A673 (cell line): ENCODE measurements at regions not wholly inside any gene's neighbourhood (a gene's known extent, or its start where the extent isn't known, plus 50 kb on each side); places are given as distances from the start of the nearest gene placed in this dataset.

Source experiments
- BruUV-seq: library from RNA; stranded (reverse); fragments of 400-500 nt; replicated peaks from 2 replicates; lab custom pipeline; 2021; lab: Mats Ljungman, UMichigan
- CTCF ChIA-PET: fragments of 300-600 bp; sonication (Branson Sonifier 250); formaldehyde crosslinking; loops from one replicate; lab custom pipeline; 2022; ENCODE audit warnings: antibody characterized with exemption; lab: Charles Lee
- POLR2A ChIA-PET: fragments of 300-600 bp; sonication (Branson Sonifier 250); formaldehyde crosslinking; loops from one replicate; lab custom pipeline; 2022; ENCODE audit warnings: antibody characterized with exemption; ENCODE audit not compliant: low non-redundant PET; lab: Charles Lee
- DNase-seq: peaks from one replicate; pipeline ENCODE4 v3.0.0-alpha.2; 2015; ENCODE audit warnings: low spot score
- H3K27ac ChIP-seq: fragments of 200-600 bp; sonication (generic); 2 replicates; pipeline ENCODE4 v1.5.1; 2016; ENCODE audit warnings: mixed run types, low read depth, mild to moderate bottlenecking, mixed read lengths, antibody characterized with exemption, low read length; ENCODE audit not compliant: poor library complexity, severe bottlenecking
- H3K27me3 ChIP-seq: fragments of 200-600 bp; sonication (generic); replicated peaks from 2 replicates; pipeline ENCODE4 v1.6.1; 2017; ENCODE audit warnings: mixed run types, low read depth, mild to moderate bottlenecking, mixed read lengths, antibody characterized with exemption, low read length; ENCODE audit not compliant: insufficient read depth, poor library complexity
- H3K36me3 ChIP-seq: fragments of 200-600 bp; sonication (generic); 2 replicates; pipeline ENCODE4 v1.6.1; 2016; ENCODE audit warnings: mixed run types, mild to moderate bottlenecking, mixed read lengths, antibody characterized with exemption, low read length; ENCODE audit not compliant: insufficient read depth, poor library complexity, severe bottlenecking
- H3K4me1 ChIP-seq: fragments of 200-600 bp; sonication (generic); 2 replicates; pipeline ENCODE4 v1.6.1; 2017; ENCODE audit warnings: mixed run types, mild to moderate bottlenecking, mixed read lengths, antibody characterized with exemption, low read length; ENCODE audit not compliant: insufficient read depth, poor library complexity, severe bottlenecking
- H3K4me3 ChIP-seq: fragments of 200-600 bp; sonication (generic); 2 replicates; pipeline ENCODE4 v1.5.1; 2016; ENCODE audit warnings: low read depth, mixed run types, mild to moderate bottlenecking, mixed read lengths, low read length; ENCODE audit not compliant: poor library complexity, severe bottlenecking
- H3K9me3 ChIP-seq: fragments of 200-600 bp; sonication (generic); 2 replicates; pipeline ENCODE4 v1.6.1; 2016; ENCODE audit warnings: mixed run types, low read depth, mild to moderate bottlenecking, mixed read lengths, antibody characterized with exemption, low read length; ENCODE audit not compliant: poor library complexity, severe bottlenecking
- CTCF ChIP-seq: fragments of 300-800, 200-600 bp; sonication (generic); conservative IDR thresholded peaks from 2 replicates; pipeline ENCODE4 v1.5.1; 2017; ENCODE audit warnings: low read depth, mild to moderate bottlenecking, antibody characterized with exemption, low read length, moderate library complexity, mixed read lengths
- EZH2 ChIP-seq: fragments of 200-600 bp; sonication (generic); IDR thresholded peaks from 2 replicates; pipeline ENCODE4 v1.6.1; 2017; ENCODE audit warnings: borderline replicate concordance, low read depth, mild to moderate bottlenecking, mixed read lengths, antibody characterized with exemption, low read length; ENCODE audit not compliant: poor library complexity, severe bottlenecking
- intact Hi-C: fragments of 100-400 bp; cut with micrococcal nuclease; formaldehyde crosslinking; loops from one replicate; pipeline ENCODE4 v1.10.0; 2022; ENCODE audit not compliant: unreplicated experiment

GRCh38 chr1:213737398-213738035, 250.3 kb upstream of the PROX1 start:
- Histone ChIP-seq H3K4me3 (no peak overlapping the region), H3K27ac (no peak overlapping the region), H3K36me3 (no peaks in the 10 kb centered on the region), H3K4me1 (no peaks in the 10 kb centered on the region), H3K27me3 (peaks cover 3% of the 10 kb centered on the region), H3K9me3 (no peaks in the 10 kb centered on the region)
- POLR2A ChIA-PET, result no interaction called here
- DNase-seq, result no peak
- TF ChIP-seq CTCF (no peak), EZH2 (no peak)
- intact Hi-C loops, result no loop called here
- no TSS peak for BruUV-seq
- CTCF ChIA-PET, result no interaction called here

GRCh38 chr1:213738658-213739057, 249.1 kb upstream of the PROX1 start:
- DNase-seq, result no peak
- Histone ChIP-seq H3K4me1 (no peaks in the 10 kb centered on the region), H3K9me3 (no peaks in the 10 kb centered on the region), H3K36me3 (no peaks in the 10 kb centered on the region), H3K4me3 (no peak overlapping the region), H3K27me3 (peaks cover 5% of the 10 kb centered on the region), H3K27ac (no peak overlapping the region)
- POLR2A ChIA-PET, result interaction anchor here (0.5 kb wide), 1 partner anchor 30 kb away, joined by 5 read pairs; no protein-coding TSS in a partner anchor
- intact Hi-C loops, result no loop called here
- CTCF ChIA-PET, result no interaction called here
- TF ChIP-seq CTCF (no peak), EZH2 (no peak)
- BruUV-seq, result no TSS peak

- BruUV-seq, result no TSS peak
- Histone ChIP-seq H3K4me3 (no peak overlapping the region), H3K36me3 (no peaks in the 10 kb centered on the region), H3K9me3 (no peaks in the 10 kb centered on the region), H3K4me1 (no peaks in the 10 kb centered on the region), H3K27me3 (peaks cover 27% of the 10 kb centered on the region), H3K27ac (no peak overlapping the region)
- intact Hi-C loops, result no loop called here
- TF ChIP-seq CTCF, result no peak
- no peak for TF ChIP-seq EZH2
- ChIA-PET CTCF (no interaction called here), POLR2A (no interaction called here)
- no peak for DNase-seq
Measured at GRCh38 chr1:213742992-213743391, 244.8 kb upstream of the PROX1 start.
